GM19372 (cell line): ENCODE measurements at regions not wholly inside any gene's neighbourhood (a gene's known extent, or its start where the extent isn't known, plus 50 kb on each side); places are given as distances from the start of the nearest gene placed in this dataset.

Experiments
- ATAC-seq: cut with Tn5 transposase; IDR thresholded peaks from one replicate; pipeline ENCODE4 v1.9.1; 2021; ENCODE audit warnings: mild to moderate bottlenecking, low read depth, moderate library complexity; ENCODE audit not compliant: unreplicated experiment

GRCh38 chr4:28665306-28665705 lies 1804.7 kb downstream of the STIM2 start:
- no peak for ATAC-seq

GRCh38 chr4:28675582-28675981 lies 1814.9 kb downstream of the STIM2 start:
- no peak for ATAC-seq

GRCh38 chr4:28677808-28678207 lies 1817.2 kb downstream of the STIM2 start:
- ATAC-seq: no peak

- ATAC-seq: no peak
These were observed 1822.2 kb downstream of the STIM2 start for GRCh38 chr4:28682847-28683246.

GRCh38 chr4:28686618-28687017 lies 1826.0 kb downstream of the STIM2 start:
- no peak for ATAC-seq

GRCh38 chr4:28690890-28691289 lies 1830.2 kb downstream of the STIM2 start:
- no peak for ATAC-seq

GRCh38 chr4:28702571-28702970 lies 1841.9 kb downstream of the STIM2 start:
- ATAC-seq: no peak

GRCh38 chr4:28709891-28710290 lies 1849.2 kb downstream of the STIM2 start:
- no peak for ATAC-seq

- ATAC-seq: no peak
These were observed 1862.7 kb downstream of the STIM2 start for GRCh38 chr4:28723371-28723770.

GRCh38 chr4:28724239-28724638 lies 1863.6 kb downstream of the STIM2 start:
- no peak for ATAC-seq

- no peak for ATAC-seq
These were observed 1869.7 kb downstream of the STIM2 start for GRCh38 chr4:28730304-28730703.

GRCh38 chr4:28744066-28744465 lies 1883.4 kb downstream of the STIM2 start:
- ATAC-seq: no peak

GRCh38 chr4:28754376-28754775 lies 1893.7 kb downstream of the STIM2 start:
- ATAC-seq: no peak

GRCh38 chr4:28755081-28755480 lies 1894.4 kb downstream of the STIM2 start:
- no peak for ATAC-seq

- ATAC-seq: no peak
These were observed 1898.4 kb downstream of the STIM2 start for GRCh38 chr4:28759064-28759463.

- ATAC-seq: no peak
These were observed 1899.4 kb downstream of the STIM2 start for GRCh38 chr4:28760003-28760402.

GRCh38 chr4:28772066-28772465 lies 1911.4 kb downstream of the STIM2 start:
- ATAC-seq: no peak

- no peak for ATAC-seq
These were observed 1912.1 kb downstream of the STIM2 start for GRCh38 chr4:28772788-28773187.

- no peak for ATAC-seq
These were observed 1913.7 kb downstream of the STIM2 start for GRCh38 chr4:28774344-28774743.

GRCh38 chr4:28776004-28776403 lies 1915.4 kb downstream of the STIM2 start:
- no peak for ATAC-seq

GRCh38 chr4:28784188-28784587 lies 1923.5 kb downstream of the STIM2 start:
- no peak for ATAC-seq

- ATAC-seq: no peak
These were observed 1927.3 kb downstream of the STIM2 start for GRCh38 chr4:28787947-28788346.

- ATAC-seq: no peak
These were observed 1928.4 kb downstream of the STIM2 start for GRCh38 chr4:28788929-28789490.
